OCI-LY7 (cell line): ENCODE measurements at regions not wholly inside any gene's neighbourhood (a gene's known extent, or its start where the extent isn't known, plus 50 kb on each side); places are given as distances from the start of the nearest gene placed in this dataset.

Experiments
- BruUV-seq: library from RNA; stranded (reverse); fragments of 400-500 nt; replicated peaks from 2 replicates; lab custom pipeline; 2021; lab: Mats Ljungman, UMichigan
- CTCF ChIA-PET: fragments of 300-600 bp; sonication (Branson Sonifier 250); formaldehyde crosslinking; loops from one replicate; lab custom pipeline; 2022; ENCODE audit warnings: antibody characterized with exemption; ENCODE audit not compliant: unreplicated experiment; lab: Charles Lee
- POLR2A ChIA-PET: fragments of 300-600 bp; sonication (Branson Sonifier 250); formaldehyde crosslinking; loops from one replicate; lab custom pipeline; 2022; ENCODE audit warnings: antibody characterized with exemption; lab: Charles Lee
- DNase-seq: peaks from one replicate; pipeline ENCODE4 v3.0.0-alpha.2; 2015; ENCODE audit warnings: low spot score
- H2AFZ ChIP-seq: fragments of 200-600 bp; sonication (generic), shearing (Covaris generic); 2 replicates; pipeline ENCODE4 v1.6.1; 2014; ENCODE audit warnings: mild to moderate bottlenecking, antibody characterized with exemption, low read length, moderate library complexity
- H3K27ac ChIP-seq: fragments of 200-600 bp; sonication (generic); 2 replicates; pipeline ENCODE4 v1.5.1; 2014; ENCODE audit warnings: mixed run types, low read depth, mild to moderate bottlenecking, moderate library complexity, low read length, inconsistent platforms; ENCODE audit not compliant: poor library complexity, severe bottlenecking
- H3K36me3 ChIP-seq: fragments of 200-600 bp; sonication (generic); 2 replicates; pipeline ENCODE4 v1.6.1; 2014; ENCODE audit warnings: mild to moderate bottlenecking, antibody characterized with exemption, low read length, moderate library complexity, mixed read lengths; ENCODE audit not compliant: insufficient read depth
- H3K4me1 ChIP-seq: fragments of 200-600 bp; sonication (generic); 2 replicates; pipeline ENCODE4 v1.5.1; 2014; ENCODE audit warnings: mild to moderate bottlenecking, low read length; ENCODE audit not compliant: insufficient read depth, poor library complexity, severe bottlenecking
- H3K4me2 ChIP-seq: fragments of 200-600 bp; sonication (generic); 2 replicates; pipeline ENCODE4 v1.6.1; 2014; ENCODE audit warnings: mild to moderate bottlenecking, low read length
- H3K4me3 ChIP-seq: fragments of 200-600 bp; sonication (generic); 2 replicates; pipeline ENCODE4 v1.5.1; 2014; ENCODE audit warnings: mild to moderate bottlenecking, low read depth, low read length; ENCODE audit not compliant: poor library complexity, severe bottlenecking
- H3K79me2 ChIP-seq: fragments of 200-600 bp; sonication (generic); 2 replicates; pipeline ENCODE4 v1.6.1; 2016; ENCODE audit warnings: low read depth, mild to moderate bottlenecking, low read length, moderate library complexity, mixed read lengths; ENCODE audit not compliant: insufficient read depth
- H3K9me2 ChIP-seq: fragments of 200-600 bp; sonication (generic); 2 replicates; pipeline ENCODE4 v1.6.1; 2016; ENCODE audit warnings: mild to moderate bottlenecking, low read length, mixed read lengths; ENCODE audit not compliant: insufficient read depth
- H3K9me3 ChIP-seq: fragments of 200-600 bp; sonication (generic); 2 replicates; pipeline ENCODE4 v1.6.1; 2014; ENCODE audit warnings: mild to moderate bottlenecking, mixed run types, low read length, mixed read lengths
- H4K20me1 ChIP-seq: fragments of 200-600 bp; sonication (generic); 2 replicates; pipeline ENCODE4 v1.6.1; 2014; ENCODE audit warnings: mild to moderate bottlenecking, antibody characterized with exemption, low read length, moderate library complexity, mixed read lengths; ENCODE audit not compliant: insufficient read depth
- CTCF ChIP-seq: fragments of 200-600 bp; sonication (generic); conservative IDR thresholded peaks from 2 replicates; pipeline ENCODE4 v1.5.1; 2014; ENCODE audit warnings: mild to moderate bottlenecking, antibody characterized with exemption, low read length, moderate library complexity, mixed read lengths
- EZH2phosphoT487 ChIP-seq: fragments of 200-600 bp; sonication (generic); IDR thresholded peaks from 2 replicates; pipeline ENCODE4 v1.6.1; 2018; ENCODE audit warnings: low read depth, borderline replicate concordance, mild to moderate bottlenecking, mixed run types, antibody characterized with exemption, low read length, moderate library complexity, mixed read lengths
- intact Hi-C: fragments of 100-400 bp; cut with micrococcal nuclease; formaldehyde crosslinking; loops from one replicate; pipeline ENCODE4 v1.10.0; 2022; ENCODE audit not compliant: unreplicated experiment

DNA sequence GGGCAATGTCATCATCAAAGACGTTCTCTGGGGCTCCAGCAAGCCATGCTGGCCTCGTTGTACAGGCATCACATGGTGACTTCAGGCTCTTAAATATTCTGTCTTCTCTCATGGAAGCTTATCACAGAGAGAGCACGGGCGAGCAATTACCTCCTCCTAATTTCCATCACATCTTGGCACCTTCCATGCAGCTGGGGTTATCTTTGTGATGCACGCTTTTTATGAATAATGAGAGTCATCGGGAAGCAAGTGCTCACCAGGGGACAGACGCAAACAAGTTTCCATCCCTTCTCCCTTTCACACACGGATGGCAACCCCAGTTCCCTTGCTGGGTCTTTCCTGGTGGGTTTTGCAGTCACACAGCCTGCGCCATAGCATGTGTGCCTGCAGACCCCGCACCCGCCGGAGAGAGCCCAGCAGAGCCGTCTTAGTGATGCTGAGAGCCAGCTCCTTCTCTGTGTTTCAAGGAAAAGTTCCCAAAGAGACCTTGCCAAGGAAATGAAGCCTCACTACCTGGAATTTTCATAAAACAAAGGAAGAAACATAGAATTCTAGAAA is 116.3 kb upstream of the AFDN start:
- Histone ChIP-seq H3K27ac (no peak overlapping the region), H3K4me3 (no peak overlapping the region), H3K9me3 (no peaks in the 10 kb centered on the region), H4K20me1 (no peaks in the 10 kb centered on the region), H3K4me1 (peaks cover 5% of the 10 kb centered on the region), H3K9me2 (no peaks in the 10 kb centered on the region), H2AFZ (no peak overlapping the region), H3K36me3 (no peaks in the 10 kb centered on the region), H3K4me2 (no peak overlapping the region), H3K79me2 (no peaks in the 10 kb centered on the region)
- CTCF ChIA-PET = no interaction called here
- TF ChIP-seq CTCF (no peak), EZH2phosphoT487 (no peak)
- POLR2A ChIA-PET = interaction anchor here (2.5 kb wide), 1 partner anchor 11 kb away, joined by 9 read pairs; no protein-coding TSS in a partner anchor
- intact Hi-C loops = no loop called here
- no peak for DNase-seq
- no TSS peak for BruUV-seq

DNA sequence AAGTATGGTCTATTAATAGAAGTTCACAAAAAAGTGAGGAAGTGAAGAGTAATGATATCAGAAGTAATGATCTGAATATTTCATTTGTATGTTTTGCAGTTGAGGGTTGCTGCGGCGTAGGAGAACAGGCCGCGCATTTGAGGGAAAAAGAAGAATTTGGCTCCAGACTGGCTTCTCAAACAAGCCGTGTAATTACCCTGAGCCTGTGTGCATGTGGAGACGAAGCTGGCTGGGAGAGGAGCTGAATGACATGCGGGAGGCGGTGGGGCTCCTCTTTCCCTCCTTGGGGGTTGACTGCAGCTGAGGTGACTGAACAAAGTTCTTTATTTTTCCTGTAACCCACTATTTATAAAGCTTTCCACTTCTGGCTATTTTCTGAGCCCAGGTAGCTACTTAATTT is 115.5 kb upstream of the AFDN start:
- H3K36me3 ChIP-seq = no peaks in the 10 kb centered on the region
- H3K4me3 ChIP-seq = no peak overlapping the region
- TF ChIP-seq CTCF (no peak), EZH2phosphoT487 (no peak)
- H3K4me2 ChIP-seq = no peak overlapping the region
- H3K9me2 ChIP-seq = no peaks in the 10 kb centered on the region
- no peaks in the 10 kb centered on the region for H4K20me1 ChIP-seq
- peaks cover 2% of the 10 kb centered on the region for H3K4me1 ChIP-seq
- intact Hi-C loops = no loop called here
- CTCF ChIA-PET = no interaction called here
- H3K79me2 ChIP-seq = no peaks in the 10 kb centered on the region
- H2AFZ ChIP-seq = no peak overlapping the region
- no TSS peak for BruUV-seq
- H3K9me3 ChIP-seq = no peaks in the 10 kb centered on the region
- POLR2A ChIA-PET = no interaction called here
- DNase-seq = no peak
- no peak overlapping the region for H3K27ac ChIP-seq

GRCh38 chr6:167711768-167712730 is 114.7 kb upstream of the AFDN start:
- Histone ChIP-seq H3K9me2 (no peaks in the 10 kb centered on the region), H4K20me1 (no peaks in the 10 kb centered on the region), H3K4me3 (no peak overlapping the region), H3K4me2 (no peak overlapping the region), H3K9me3 (no peaks in the 10 kb centered on the region), H3K27ac (no peak overlapping the region), H3K4me1 (no peaks in the 10 kb centered on the region), H2AFZ (no peak overlapping the region), H3K79me2 (no peaks in the 10 kb centered on the region), H3K36me3 (no peaks in the 10 kb centered on the region)
- no peak for TF ChIP-seq EZH2phosphoT487
- no peak for TF ChIP-seq CTCF
- BruUV-seq = no TSS peak
- CTCF ChIA-PET = no interaction called here
- no peak for DNase-seq
- POLR2A ChIA-PET = no interaction called here
- intact Hi-C loops = no loop called here
